Epithelial cell of proximal tubule (primary cell): ENCODE measurements at regions not wholly inside any gene's neighbourhood (a gene's known extent, or its start where the extent isn't known, plus 50 kb on each side); places are given as distances from the start of the nearest gene placed in this dataset.

Source experiments
- DNase-seq: peaks from one replicate; pipeline ENCODE4 v3.0.0-alpha.2; 2011; ENCODE audit warnings: low read depth
- H3K4me3 ChIP-seq: 2 replicates; pipeline ENCODE4 v1.5.1; 2011; ENCODE audit warnings: low read depth, mild to moderate bottlenecking, low read length
- CTCF ChIP-seq: conservative IDR thresholded peaks from 2 replicates; pipeline ENCODE4 v1.5.1; 2012; ENCODE audit warnings: low read depth, mild to moderate bottlenecking, low read length

DNA sequence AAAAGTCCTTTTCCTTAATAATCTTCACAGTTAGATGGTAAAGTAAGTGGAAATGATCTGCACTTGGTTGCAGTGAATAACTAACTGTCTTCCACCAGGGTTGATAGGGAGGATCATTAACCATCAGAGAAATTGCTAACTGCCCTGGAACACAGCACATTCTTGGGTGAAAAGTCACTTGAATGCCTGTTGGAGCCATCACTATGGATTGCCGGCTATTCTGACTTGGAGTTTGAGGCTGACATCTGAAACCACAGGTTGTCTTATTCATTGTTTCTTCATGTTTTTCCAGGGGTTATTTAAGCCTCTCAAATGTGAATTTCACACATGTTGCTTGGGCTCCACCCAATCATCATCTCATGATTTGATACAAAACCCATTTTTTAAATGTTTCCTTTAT, 901.4 kb downstream of the MCTP2 start:
- peak overlapping the region; percentile 38 for H3K4me3 ChIP-seq
- no peak for TF ChIP-seq CTCF
- peak; percentile 89 for DNase-seq

- DNase-seq: no peak
- no peak for TF ChIP-seq CTCF
- no peak overlapping the region for H3K4me3 ChIP-seq
Measured at GRCh38 chr15:95134431-95135110, 903.2 kb downstream of the MCTP2 start.

GRCh38 chr15:95138604-95139270, 907.4 kb downstream of the MCTP2 start:
- no peak for DNase-seq
- no peak overlapping the region for H3K4me3 ChIP-seq
- TF ChIP-seq CTCF: no peak

GRCh38 chr15:95141486-95141885, 910.1 kb downstream of the MCTP2 start:
- DNase-seq: no peak
- no peak overlapping the region for H3K4me3 ChIP-seq
- no peak for TF ChIP-seq CTCF

- no peak for TF ChIP-seq CTCF
- DNase-seq: peak; percentile 29
- no peak overlapping the region for H3K4me3 ChIP-seq
Measured at GRCh38 chr15:95142531-95142930, 911.2 kb downstream of the MCTP2 start.

DNA sequence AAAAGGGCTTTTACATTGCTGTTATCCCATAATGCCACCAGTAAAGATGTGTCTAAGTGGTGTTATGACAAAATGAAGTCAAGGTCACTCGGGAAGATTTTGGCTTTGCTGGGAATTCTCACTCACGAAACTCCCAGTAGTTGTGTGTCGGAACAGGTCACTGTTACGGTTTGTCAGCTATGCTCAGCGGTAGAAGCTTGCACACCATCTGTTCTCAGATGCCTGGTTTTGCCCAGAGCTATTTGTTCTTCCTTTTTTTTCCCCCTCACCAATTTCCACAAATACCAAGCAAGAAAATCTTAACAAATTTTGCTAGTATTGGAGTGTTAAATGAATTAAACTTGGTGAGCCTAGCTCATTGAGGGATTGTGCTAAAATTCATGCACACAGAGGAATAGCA, 915.1 kb downstream of the MCTP2 start:
- no peak for DNase-seq
- no peak for TF ChIP-seq CTCF
- no peak overlapping the region for H3K4me3 ChIP-seq

DNA sequence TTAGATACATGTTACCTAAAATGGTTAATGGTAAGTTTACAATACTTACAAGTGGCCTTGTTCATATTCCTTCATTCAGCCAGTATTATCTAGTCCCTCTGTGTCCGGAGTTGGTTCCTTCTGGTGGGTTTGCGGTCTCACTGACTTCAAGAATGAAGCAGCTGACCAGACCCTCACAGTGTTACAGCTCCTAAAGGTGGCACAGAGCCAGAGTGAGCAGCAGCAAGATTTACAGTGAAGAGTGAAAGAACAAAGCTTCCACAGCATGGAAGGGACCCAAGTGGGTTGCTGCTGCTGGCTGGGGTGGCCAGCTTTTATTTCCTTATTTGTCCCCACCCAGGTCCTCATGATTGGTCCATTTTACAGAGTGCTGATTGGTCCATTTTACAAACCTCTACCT, 916.8 kb downstream of the MCTP2 start:
- TF ChIP-seq CTCF: no peak
- DNase-seq: no peak
- H3K4me3 ChIP-seq: no peak overlapping the region
